ENCODE measurements at regions not wholly inside any gene's neighbourhood (a gene's known extent, or its start where the extent isn't known, plus 50 kb on each side); places are given as distances from the start of the nearest gene placed in this dataset.

- TF ChIP-seq, protein P1, sequence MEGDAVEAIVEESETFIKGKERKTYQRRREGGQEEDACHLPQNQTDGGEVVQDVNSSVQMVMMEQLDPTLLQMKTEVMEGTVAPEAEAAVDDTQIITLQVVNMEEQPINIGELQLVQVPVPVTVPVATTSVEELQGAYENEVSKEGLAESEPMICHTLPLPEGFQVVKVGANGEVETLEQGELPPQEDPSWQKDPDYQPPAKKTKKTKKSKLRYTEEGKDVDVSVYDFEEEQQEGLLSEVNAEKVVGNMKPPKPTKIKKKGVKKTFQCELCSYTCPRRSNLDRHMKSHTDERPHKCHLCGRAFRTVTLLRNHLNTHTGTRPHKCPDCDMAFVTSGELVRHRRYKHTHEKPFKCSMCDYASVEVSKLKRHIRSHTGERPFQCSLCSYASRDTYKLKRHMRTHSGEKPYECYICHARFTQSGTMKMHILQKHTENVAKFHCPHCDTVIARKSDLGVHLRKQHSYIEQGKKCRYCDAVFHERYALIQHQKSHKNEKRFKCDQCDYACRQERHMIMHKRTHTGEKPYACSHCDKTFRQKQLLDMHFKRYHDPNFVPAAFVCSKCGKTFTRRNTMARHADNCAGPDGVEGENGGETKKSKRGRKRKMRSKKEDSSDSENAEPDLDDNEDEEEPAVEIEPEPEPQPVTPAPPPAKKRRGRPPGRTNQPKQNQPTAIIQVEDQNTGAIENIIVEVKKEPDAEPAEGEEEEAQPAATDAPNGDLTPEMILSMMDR (IDR thresholded peaks at IDR 0.05; ENCODE audit: unreplicated experiment): no peak
- Mint-ChIP-seq H3K27ac (ENCODE audit: unreplicated experiment) (no peak overlapping the region), H3K27me3 (ENCODE audit: unreplicated experiment) (no peaks in the 10 kb centered on the region), H3K4me3 (ENCODE audit: low read depth, unreplicated experiment) (no peak overlapping the region), H3K36me3 (ENCODE audit: insufficient read depth, unreplicated experiment) (no peaks in the 10 kb centered on the region), H3K4me1 (ENCODE audit: low read depth, unreplicated experiment) (no peaks in the 10 kb centered on the region), H3K9me3 (ENCODE audit: low read depth, unreplicated experiment) (peaks cover 2% of the 10 kb centered on the region)
- no TSS peak for BruUV-seq (replicated peaks)
- intact Hi-C loops (cut with micrococcal nuclease; ENCODE audit: unreplicated experiment): no loop called here
- CTCF ChIA-PET: no interaction called here
- DNase-seq: no peak
These were observed 107.5 kb downstream of the CCDC71L start for GRCh38 chr7:106553446-106553836.

DNA sequence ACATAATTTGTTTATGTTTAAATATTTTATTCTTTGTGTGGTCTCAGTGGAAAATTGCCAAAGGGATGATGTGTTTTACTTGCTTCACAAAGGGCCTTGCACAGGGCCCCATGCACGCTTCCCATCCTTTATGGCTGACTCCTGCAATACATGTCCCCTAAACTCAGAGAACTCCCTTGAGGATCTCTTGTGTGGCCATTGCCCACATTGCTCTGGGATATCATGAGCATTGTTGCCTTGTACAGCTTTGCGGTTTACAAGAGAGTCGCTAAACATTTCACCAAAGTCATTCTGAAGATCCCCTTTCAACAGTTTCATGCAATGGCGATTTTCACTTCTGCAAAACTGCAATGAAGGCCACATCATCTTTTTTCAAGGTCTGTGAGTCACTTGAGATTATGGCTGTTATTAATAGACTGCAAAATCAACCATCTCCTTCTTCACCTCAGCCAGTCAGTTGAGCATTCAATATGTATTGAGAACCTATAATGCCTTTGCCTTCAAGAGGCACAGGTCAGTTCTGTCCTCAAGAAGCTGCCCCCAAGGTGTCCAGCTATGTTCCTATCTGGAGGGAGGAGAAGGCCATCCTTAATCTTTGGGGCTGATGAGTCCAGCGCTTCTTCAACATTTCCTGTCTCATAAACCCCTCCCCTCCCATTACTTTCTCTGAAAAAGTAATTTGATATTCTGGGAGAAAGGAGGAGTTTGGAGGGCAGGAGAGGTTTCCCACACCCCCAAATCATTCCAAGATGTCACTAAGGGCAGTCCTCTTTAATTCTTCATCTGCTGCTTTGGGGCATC, 108.1 kb downstream of the CCDC71L start:
- Mint-ChIP-seq H3K27ac (ENCODE audit: unreplicated experiment) (no peak overlapping the region), H3K9me3 (ENCODE audit: low read depth, unreplicated experiment) (peaks cover 2% of the 10 kb centered on the region), H3K4me1 (ENCODE audit: low read depth, unreplicated experiment) (no peaks in the 10 kb centered on the region), H3K27me3 (ENCODE audit: unreplicated experiment) (no peaks in the 10 kb centered on the region), H3K36me3 (ENCODE audit: insufficient read depth, unreplicated experiment) (no peaks in the 10 kb centered on the region), H3K4me3 (ENCODE audit: low read depth, unreplicated experiment) (no peak overlapping the region)
- intact Hi-C loops (cut with micrococcal nuclease; ENCODE audit: unreplicated experiment): no loop called here
- CTCF ChIA-PET: no interaction called here
- BruUV-seq (replicated peaks): no TSS peak
- TF ChIP-seq, protein P1 (IDR thresholded peaks at IDR 0.05; ENCODE audit: unreplicated experiment): no peak
- DNase-seq: no peak

GRCh38 chr7:106551936-106552335, 109.0 kb downstream of the CCDC71L start:
- H3K36me3 Mint-ChIP-seq (ENCODE audit: insufficient read depth, unreplicated experiment): no peaks in the 10 kb centered on the region
- CTCF ChIA-PET: no interaction called here
- no peaks in the 10 kb centered on the region for H3K4me1 Mint-ChIP-seq (ENCODE audit: low read depth, unreplicated experiment)
- H3K9me3 Mint-ChIP-seq (ENCODE audit: low read depth, unreplicated experiment): peaks cover 2% of the 10 kb centered on the region
- H3K27me3 Mint-ChIP-seq (ENCODE audit: unreplicated experiment): no peaks in the 10 kb centered on the region
- H3K4me3 Mint-ChIP-seq (ENCODE audit: low read depth, unreplicated experiment): no peak overlapping the region
- TF ChIP-seq, protein P1 (IDR thresholded peaks at IDR 0.05; ENCODE audit: unreplicated experiment): no peak
- H3K27ac Mint-ChIP-seq (ENCODE audit: unreplicated experiment): no peak overlapping the region
- no peak for DNase-seq
- BruUV-seq (replicated peaks): no TSS peak
- intact Hi-C loops (cut with micrococcal nuclease; ENCODE audit: unreplicated experiment): no loop called here

DNA sequence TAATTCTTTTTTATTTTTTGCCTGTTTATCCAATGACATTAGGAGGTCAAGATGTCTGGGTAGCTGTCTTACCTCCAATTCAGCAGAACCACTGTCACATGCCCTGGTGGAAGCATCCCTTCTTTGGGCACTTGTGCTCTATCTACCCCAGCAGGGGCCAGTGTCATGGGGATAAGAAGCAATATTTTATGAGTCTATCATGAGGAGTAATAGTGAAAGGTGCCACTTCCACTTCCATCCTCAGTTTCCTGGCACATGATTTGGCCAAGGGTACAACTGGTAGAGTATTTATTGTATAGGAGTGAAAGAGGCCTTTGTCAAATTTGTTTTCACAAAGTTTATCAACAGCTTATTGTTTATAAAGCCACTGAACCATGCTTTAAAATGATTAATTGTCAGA, 112.5 kb downstream of the CCDC71L start:
- Mint-ChIP-seq H3K27ac (ENCODE audit: unreplicated experiment) (no peak overlapping the region), H3K4me1 (ENCODE audit: low read depth, unreplicated experiment) (peaks cover 3% of the 10 kb centered on the region), H3K4me3 (ENCODE audit: low read depth, unreplicated experiment) (no peak overlapping the region), H3K27me3 (ENCODE audit: unreplicated experiment) (no peaks in the 10 kb centered on the region), H3K9me3 (ENCODE audit: low read depth, unreplicated experiment) (no peaks in the 10 kb centered on the region), H3K36me3 (ENCODE audit: insufficient read depth, unreplicated experiment) (no peaks in the 10 kb centered on the region)
- CTCF ChIA-PET: no interaction called here
- DNase-seq: no peak
- intact Hi-C loops (cut with micrococcal nuclease; ENCODE audit: unreplicated experiment): no loop called here
- no TSS peak for BruUV-seq (replicated peaks)
- TF ChIP-seq, protein P1 (IDR thresholded peaks at IDR 0.05; ENCODE audit: unreplicated experiment): no peak

Data from Calu3 (cell line).